Panc1 (cell line): ENCODE measurements at regions not wholly inside any gene's neighbourhood (a gene's known extent, or its start where the extent isn't known, plus 50 kb on each side); places are given as distances from the start of the nearest gene placed in this dataset.

Source experiments
- ATAC-seq: fragments of 200-7000 bp; cut with Tn5 transposase; 2 replicates; pipeline ENCODE4 v1.9.1; 2020; ENCODE audit warnings: mild to moderate bottlenecking, moderate library complexity
- BruUV-seq: library from RNA; stranded (reverse); fragments of 400-500 nt; replicated peaks from 2 replicates; lab custom pipeline; 2021; lab: Mats Ljungman, UMichigan
- CTCF ChIA-PET: fragments of 300-600 bp; sonication (Branson Sonifier 250); formaldehyde crosslinking; loops from one replicate; lab custom pipeline; 2022; ENCODE audit warnings: antibody characterized with exemption; lab: Charles Lee
- POLR2A ChIA-PET: fragments of 300-600 bp; sonication (Branson Sonifier 250); formaldehyde crosslinking; loops from one replicate; lab custom pipeline; 2022; ENCODE audit warnings: antibody characterized with exemption; lab: Charles Lee
- DNase-seq: peaks from one replicate; pipeline ENCODE4 v3.0.0-alpha.2; 2010; ENCODE audit warnings: low read depth, low spot score
- H3K27ac ChIP-seq: 2 replicates; pipeline ENCODE4 v1.5.1; 2011; ENCODE audit warnings: mild to moderate bottlenecking, low read length, inconsistent platforms
- H3K27me3 ChIP-seq: fragments of 200-500 bp; sonication (Bioruptor generic); 2 replicates; pipeline ENCODE4 v1.6.0; 2014; ENCODE audit warnings: low read length, inconsistent platforms; ENCODE audit not compliant: control insufficient read depth, insufficient read depth
- H3K36me3 ChIP-seq: fragments of 200-500 bp; sonication (Bioruptor generic); 2 replicates; pipeline ENCODE4 v1.5.1; 2014; ENCODE audit warnings: inconsistent platforms, mild to moderate bottlenecking, low read length, moderate library complexity; ENCODE audit not compliant: control insufficient read depth, insufficient read depth
- H3K4me1 ChIP-seq: 2 replicates; pipeline ENCODE4 v1.5.1; 2011; ENCODE audit warnings: inconsistent platforms, mild to moderate bottlenecking, low read length, moderate library complexity; ENCODE audit not compliant: control insufficient read depth, insufficient read depth
- H3K4me3 ChIP-seq, 2 experiments: 2 replicates each; pipeline ENCODE4 v1.5.1; 2011 to 2012; ENCODE audit warnings: low read depth in 2 of 2, low read length in 2 of 2, mild to moderate bottlenecking in 2 of 2, inconsistent platforms in 1 of 2, moderate library complexity in 1 of 2
- H3K9me3 ChIP-seq: fragments of 200-500 bp; sonication (Bioruptor generic); 2 replicates; pipeline ENCODE4 v1.5.1; 2014; ENCODE audit warnings: low read depth, mild to moderate bottlenecking, inconsistent platforms, low read length, moderate library complexity; ENCODE audit not compliant: control insufficient read depth, insufficient read depth
- CTCF ChIP-seq: fragments of 450-650 bp; IDR thresholded peaks from 2 replicates; pipeline ENCODE4 v1.5.1; 2017; ENCODE audit warnings: mild to moderate bottlenecking
- POLR2AphosphoS5 ChIP-seq: IDR thresholded peaks from 2 replicates; pipeline ENCODE4 v1.6.1; 2012; ENCODE audit warnings: mild to moderate bottlenecking, low read depth, low read length, moderate library complexity
- REST ChIP-seq, 2 experiments: IDR thresholded peaks; 2 replicates each; pipeline ENCODE4 v1.6.1; 2011 to 2012; ENCODE audit warnings: low read depth in 2 of 2, control low read depth in 1 of 2, low read length in 1 of 2, mild to moderate bottlenecking in 1 of 2, moderate library complexity in 1 of 2; ENCODE audit not compliant: insufficient read depth in 1 of 2
- SIN3A ChIP-seq: IDR thresholded peaks from 2 replicates; pipeline ENCODE4 v1.6.1; 2012; ENCODE audit warnings: low read depth, mild to moderate bottlenecking, low read length, moderate library complexity, borderline replicate concordance; ENCODE audit not compliant: insufficient read depth
- TCF7L2 ChIP-seq: IDR thresholded peaks from 2 replicates; pipeline ENCODE4 v1.6.1; 2011; ENCODE audit warnings: mild to moderate bottlenecking, low read depth, low read length, inconsistent platforms
- in situ Hi-C: cut with HindIII; loops from 2 replicates; pipeline ENCODE4 v1.10.0; 2016; ENCODE audit warnings: low sequenced_read_pairs, low pct_unique_long_range_greater_than_20kb
- intact Hi-C: fragments of 100-400 bp; cut with micrococcal nuclease; formaldehyde crosslinking; loops from one replicate; pipeline ENCODE4 v1.10.0; 2022; ENCODE audit not compliant: unreplicated experiment

DNA sequence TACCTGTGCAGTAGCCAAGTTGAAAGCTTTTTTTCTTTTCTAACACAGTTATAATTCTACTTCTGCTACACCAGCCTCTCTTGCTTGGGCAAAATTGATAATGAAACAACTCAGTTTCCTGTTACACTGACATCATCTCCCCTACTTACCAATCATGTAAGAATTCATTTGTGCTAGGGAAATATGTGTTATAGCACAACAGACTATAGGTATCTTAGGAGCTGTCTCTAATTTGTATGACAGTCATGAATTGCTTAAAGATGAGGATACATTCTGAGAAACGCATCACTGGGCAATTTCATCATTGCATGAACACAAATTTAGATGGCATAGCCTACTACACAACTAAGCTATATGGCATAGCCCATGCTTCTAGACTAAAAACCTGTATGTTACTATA lies 246.3 kb upstream of the ANKRD50 start:
- no peak overlapping the region for H3K27ac ChIP-seq
- no TSS peak for BruUV-seq
- ChIA-PET POLR2A (no interaction called here), CTCF (no interaction called here)
- no peaks in the 10 kb centered on the region for H3K27me3 ChIP-seq
- DNase-seq (no peak), ATAC-seq (no peak)
- TF ChIP-seq SIN3A (no peak), TCF7L2 (no peak), REST (IDR thresholded peaks at IDR 0.05; ENCODE audit: insufficient read depth in 1 of 2, low read depth in 2 of 2, low read length in 1 of 2) (no peak), CTCF (no peak), POLR2AphosphoS5 (no peak)
- no peaks in the 10 kb centered on the region for H3K4me1 ChIP-seq
- intact Hi-C loops (no loop called here), in situ Hi-C loops (no loop called here)
- H3K36me3 ChIP-seq, result no peaks in the 10 kb centered on the region
- no peaks in the 10 kb centered on the region for H3K9me3 ChIP-seq
- no peak overlapping the region for H3K4me3 ChIP-seq

- no peak for ATAC-seq
- no peak for DNase-seq
- in situ Hi-C loops (no loop called here), intact Hi-C loops (no loop called here)
- BruUV-seq, result no TSS peak
- POLR2A ChIA-PET, result no interaction called here
- CTCF ChIA-PET, result no interaction called here
- H3K9me3 ChIP-seq, result no peaks in the 10 kb centered on the region
- TF ChIP-seq CTCF (no peak), POLR2AphosphoS5 (no peak), SIN3A (no peak), REST (IDR thresholded peaks at IDR 0.05; ENCODE audit: insufficient read depth in 1 of 2, low read depth in 2 of 2, low read length in 1 of 2) (no peak), TCF7L2 (no peak)
- no peaks in the 10 kb centered on the region for H3K27me3 ChIP-seq
- no peaks in the 10 kb centered on the region for H3K36me3 ChIP-seq
- no peaks in the 10 kb centered on the region for H3K4me1 ChIP-seq
- no peak overlapping the region for H3K27ac ChIP-seq
- H3K4me3 ChIP-seq, result no peak overlapping the region
Measured at GRCh38 chr4:124955476-124955875, 242.9 kb upstream of the ANKRD50 start.
